Right lobe of liver (tissue), 6 donors: ENCODE measurements at regions not wholly inside any gene's neighbourhood (a gene's known extent, or its start where the extent isn't known, plus 50 kb on each side); places are given as distances from the start of the nearest gene placed in this dataset.

ENCODE experiments used
- ATAC-seq, 4 donors: fragments of 200-7000 bp; cut with Tn5 transposase; one replicate each; pipeline ENCODE4 v1.9.1; 2020; ENCODE audit warnings: mild to moderate bottlenecking in 4 of 4, moderate library complexity in 4 of 4
- DNase-seq, 3 donors: peaks; one replicate each; pipeline ENCODE4 v3.0.0-alpha.2; 2020
- H3K27ac ChIP-seq, 3 donors: fragments of 200-600 bp; one replicate each; pipeline ENCODE4 v1.8.0; 2022
- H3K27me3 ChIP-seq, 2 donors: fragments of 200-600 bp; one replicate each; pipeline ENCODE4 v1.8.0; 2022
- H3K36me3 ChIP-seq, 4 donors: fragments of 200-600 bp; sonication (generic) in 1 of 4; one replicate each; pipeline versions ENCODE4 v1.5.1 to v1.8.0; 2017 to 2022; ENCODE audit warnings: control low read depth in 1 of 4
- H3K4me1 ChIP-seq, 4 donors: fragments of 200-600 bp; sonication (generic) in 1 of 4; one replicate each; pipeline versions ENCODE4 v1.5.1 to v1.8.0; 2017 to 2022; ENCODE audit warnings: control low read depth in 1 of 4
- H3K4me3 ChIP-seq, 3 donors: fragments of 200-600 bp; one replicate each; pipeline ENCODE4 v1.8.0; 2022
- H3K9me3 ChIP-seq, 4 donors: fragments of 200-600 bp; sonication (generic) in 1 of 4; one replicate each; pipeline versions ENCODE4 v1.5.1 to v1.8.0; 2017 to 2022; ENCODE audit warnings: control low read depth in 1 of 4
- CTCF ChIP-seq, 4 donors: fragments of 200-600 bp in 3 of 4; fragments of 450-650 bp in 1 of 4; IDR thresholded peaks; one replicate each; pipeline versions ENCODE4 v1.5.1 to v1.8.0; 2016 to 2022; ENCODE audit warnings: antibody characterized with exemption in 4 of 4, mild to moderate bottlenecking in 2 of 4
- POLR2A ChIP-seq: fragments of 450-650 bp; IDR thresholded peaks from one replicate; pipeline ENCODE4 v1.6.1; 2017; ENCODE audit warnings: antibody characterized with exemption, mild to moderate bottlenecking
- WGBS: methylation state at CpG from one replicate; pipeline ENCODE4 v1.1.6; 2018; ENCODE audit warnings: low coverage, low lambda C conversion rate; ENCODE audit not compliant: insufficient coverage; ENCODE audit errors: missing lambda C conversion rate; 5-methylcytosine and 5-hydroxymethylcytosine counted together
- intact Hi-C, 2 donors: fragments of 100-400 bp; cut with DNase I; formaldehyde crosslinking; loops; one replicate each; pipeline versions ENCODE4 v1.11.2 to v1.14.1; 2022
- donor health status: DM: no; HTN: yes; CAD: no.
- donor health status: DM: no; HTN: no; CAD: no.
- donor health status: DM: no; HTN: no; CAD: no.
- donor health status: DM: no; HTN: yes; CAD: no.
- donor health status: DM: no; HTN: yes; CAD: no.

DNA sequence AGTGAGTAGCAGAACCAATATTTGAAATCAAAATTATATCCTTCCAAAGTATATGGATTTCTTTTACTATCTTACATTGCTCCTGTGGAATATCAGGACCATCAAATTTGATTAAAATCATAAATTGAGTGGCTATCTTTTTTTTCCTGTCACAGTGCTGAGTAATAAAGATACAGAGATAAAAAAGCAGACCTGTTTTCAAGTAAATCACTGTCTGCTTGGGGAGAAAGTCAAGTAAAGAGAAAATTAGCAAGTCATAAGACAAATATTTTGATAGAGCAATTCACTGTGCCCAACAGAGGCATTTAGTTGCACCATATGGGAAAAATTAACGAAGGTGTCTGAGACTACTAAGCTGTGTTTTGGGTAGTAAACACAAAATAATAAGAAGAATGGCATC lies 933.7 kb downstream of the NTRK3 start:
- Histone ChIP-seq H3K9me3 (no peaks in the 10 kb centered on the region), H3K4me1 (no peaks in the 10 kb centered on the region), H3K27me3 (no peaks in the 10 kb centered on the region), H3K4me3 (no peak overlapping the region), H3K27ac (no peak overlapping the region), H3K36me3 (no peaks in the 10 kb centered on the region)
- ATAC-seq (no peak), DNase-seq (no peak)
- intact Hi-C loops, result no loop called here
- TF ChIP-seq POLR2A (no peak), CTCF (IDR thresholded peaks at IDR 0.05) (no peak)
- WGBS, result 21% methylated on average over 1 of the region's 1 CpG

GRCh38 chr15:87322265-87322664 lies 934.3 kb downstream of the NTRK3 start:
- Histone ChIP-seq H3K9me3 (no peaks in the 10 kb centered on the region), H3K4me3 (no peak overlapping the region), H3K4me1 (no peaks in the 10 kb centered on the region), H3K36me3 (no peaks in the 10 kb centered on the region), H3K27me3 (no peaks in the 10 kb centered on the region), H3K27ac (no peak overlapping the region)
- DNase-seq (no peak), ATAC-seq (no peak)
- 44% methylated on average over 1 of the region's 1 CpG for WGBS
- TF ChIP-seq CTCF (IDR thresholded peaks at IDR 0.05) (no peak), POLR2A (no peak)
- intact Hi-C loops, result no loop called here

DNA sequence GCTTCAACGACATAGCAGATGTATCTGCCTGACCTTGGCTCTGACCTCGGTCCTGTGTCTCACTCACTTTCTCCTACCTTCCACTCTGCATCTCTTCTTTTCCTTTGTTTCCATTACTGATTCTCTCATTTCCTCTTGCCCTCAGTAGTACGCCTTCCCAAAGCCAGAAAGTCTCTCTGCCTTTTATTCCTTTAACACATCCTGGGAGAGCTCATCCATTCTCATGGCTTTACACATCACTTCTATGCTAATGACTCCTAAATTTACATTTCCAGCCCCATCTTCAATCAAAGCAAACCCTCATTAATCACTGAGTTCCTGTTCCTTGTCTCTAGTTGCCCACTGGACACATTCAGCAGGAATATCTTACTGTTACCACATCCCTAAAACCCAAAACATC lies 938.6 kb downstream of the NTRK3 start:
- H3K4me3 ChIP-seq, result no peak overlapping the region

GRCh38 chr15:87312221-87312620 lies 944.3 kb downstream of the NTRK3 start:
- H3K27ac ChIP-seq, result no peak overlapping the region
- intact Hi-C loops, result no loop called here
- H3K27me3 ChIP-seq, result no peaks in the 10 kb centered on the region
- no peak for ATAC-seq
- no peak for DNase-seq
- WGBS, result 24% methylated on average over 3 of the region's 3 CpGs
- H3K4me1 ChIP-seq, result no peaks in the 10 kb centered on the region
- no peak for TF ChIP-seq POLR2A
- TF ChIP-seq CTCF (IDR thresholded peaks at IDR 0.05), result no peak
- H3K9me3 ChIP-seq, result no peaks in the 10 kb centered on the region
- no peaks in the 10 kb centered on the region for H3K36me3 ChIP-seq
- no peak overlapping the region for H3K4me3 ChIP-seq

More for the DNA sequence above, 938.6 kb downstream of the NTRK3 start:
- DNase-seq (no peak), ATAC-seq (no peak)
- Histone ChIP-seq H3K4me1 (no peaks in the 10 kb centered on the region), H3K27me3 (no peaks in the 10 kb centered on the region), H3K36me3 (no peaks in the 10 kb centered on the region), H3K9me3 (no peaks in the 10 kb centered on the region), H3K27ac (no peak overlapping the region)
- intact Hi-C loops, result no loop called here
- WGBS, result 32% methylated on average over 3 of the region's 3 CpGs
- no peak for TF ChIP-seq CTCF (IDR thresholded peaks at IDR 0.05)
- TF ChIP-seq POLR2A, result no peak

- H3K27ac ChIP-seq, result no peak overlapping the region
- H3K27me3 ChIP-seq, result no peaks in the 10 kb centered on the region
- TF ChIP-seq POLR2A (no peak), CTCF (IDR thresholded peaks at IDR 0.05) (no peak)
- no peaks in the 10 kb centered on the region for H3K4me1 ChIP-seq
- no peak for ATAC-seq
- WGBS, result 58% methylated on average over 3 of the region's 3 CpGs
- DNase-seq, result no peak
- no peak overlapping the region for H3K4me3 ChIP-seq
- intact Hi-C loops, result no loop called here
- no peaks in the 10 kb centered on the region for H3K36me3 ChIP-seq
- no peaks in the 10 kb centered on the region for H3K9me3 ChIP-seq
Measured at GRCh38 chr15:87300146-87300545, 956.4 kb downstream of the NTRK3 start.
